ENCODE measurements at regions not wholly inside any gene's neighbourhood (a gene's known extent, or its start where the extent isn't known, plus 50 kb on each side); places are given as distances from the start of the nearest gene placed in this dataset.

DNA sequence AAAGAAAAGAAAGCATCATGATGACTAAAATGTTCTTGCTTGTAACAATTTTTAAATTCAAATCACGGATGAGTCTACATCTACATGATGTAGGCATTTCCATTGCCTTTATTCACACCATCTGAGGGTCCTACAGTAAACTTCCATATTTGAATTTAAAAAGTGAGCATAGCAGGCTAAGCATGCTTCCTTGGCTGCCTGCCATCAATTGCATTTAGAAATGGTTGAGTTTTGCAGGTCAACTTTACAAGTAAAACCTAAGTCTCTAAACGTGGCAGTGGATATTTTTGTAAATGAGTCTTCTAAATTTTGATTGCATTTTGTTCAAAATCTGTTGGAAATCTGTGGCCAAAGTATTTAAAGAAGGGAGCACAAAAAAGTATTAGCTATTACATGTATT is 136.5 kb upstream of the PTCH1 start:
- FAIRE-seq = no peak

DNA sequence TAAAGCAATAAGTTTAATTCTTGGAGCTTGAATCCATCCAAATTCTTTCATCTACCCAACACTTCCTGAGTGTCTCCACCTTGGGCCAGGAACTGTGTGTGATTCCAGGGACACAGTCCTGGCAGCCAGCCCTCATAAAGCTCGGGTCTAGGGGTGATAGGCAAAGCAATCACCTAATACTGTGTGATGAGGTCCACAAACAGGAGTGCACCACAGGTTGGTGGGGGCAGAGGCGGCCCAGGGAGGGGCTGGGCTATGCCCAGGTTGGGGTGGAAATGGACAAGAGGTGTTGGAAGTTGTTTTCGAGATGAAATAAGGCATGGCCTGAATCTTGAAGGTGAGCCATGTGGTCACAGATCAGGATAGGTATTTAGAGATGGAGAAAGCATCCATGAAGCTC is 133.9 kb upstream of the PTCH1 start:
- FAIRE-seq = no peak

DNA sequence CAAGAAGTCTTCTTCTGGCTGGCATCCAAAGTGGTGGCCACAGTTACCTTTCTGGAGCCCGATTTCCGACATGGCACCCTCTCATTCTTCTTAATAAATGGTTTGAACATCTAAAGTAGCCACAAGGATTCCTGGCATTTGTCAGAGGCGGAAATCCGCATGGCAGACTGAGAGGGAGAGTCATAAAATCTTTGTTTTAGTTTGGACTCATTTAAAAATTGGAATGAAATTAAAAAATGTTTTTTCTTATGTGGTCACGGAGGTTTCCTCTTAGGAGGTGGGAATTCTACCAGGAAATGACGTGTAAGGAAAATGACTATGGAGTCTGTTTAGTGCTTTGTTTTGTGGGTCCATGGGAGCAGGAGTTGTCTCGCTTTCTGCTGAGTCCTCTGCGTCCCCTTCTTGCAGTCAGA is 133.0 kb upstream of the PTCH1 start:
- FAIRE-seq = no peak

DNA sequence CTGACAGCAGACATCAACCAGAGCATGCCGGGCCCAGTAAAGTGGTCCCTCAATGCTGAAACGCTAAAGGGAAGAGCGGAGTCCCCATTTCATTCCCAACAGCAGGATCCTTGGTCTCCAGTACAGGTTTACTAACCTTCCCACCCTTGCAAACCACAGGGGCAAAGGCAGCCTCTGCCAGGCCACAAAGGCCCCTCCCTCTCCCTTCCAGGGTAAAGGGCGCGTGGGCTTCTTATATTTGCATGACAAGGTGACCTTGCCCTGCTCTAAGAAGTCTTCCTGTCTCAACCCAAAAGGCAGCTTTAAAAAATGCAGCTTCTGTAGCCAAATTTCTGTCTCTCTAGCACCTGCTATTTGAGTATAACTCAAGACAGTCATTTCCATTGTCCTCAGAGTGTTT is 131.5 kb upstream of the PTCH1 start:
- no peak for FAIRE-seq

DNA sequence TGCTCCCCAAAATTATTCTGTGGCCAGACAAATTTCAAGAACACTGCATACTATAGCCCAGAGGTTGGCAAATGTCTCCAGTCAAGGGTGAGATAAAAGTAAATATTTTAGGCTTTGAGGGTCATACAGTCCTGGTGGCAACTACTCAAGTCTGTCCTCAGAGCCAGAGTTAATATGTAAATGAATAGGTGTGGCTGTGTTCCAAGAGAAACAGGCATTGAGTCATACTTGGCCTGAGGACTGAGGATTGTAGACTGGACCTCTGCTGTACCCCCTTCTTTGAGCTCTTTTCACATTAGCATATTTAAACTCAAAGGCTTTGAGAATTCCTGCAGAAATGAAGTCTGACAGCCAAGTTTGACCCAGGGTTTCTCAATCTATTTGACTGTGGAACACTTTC is 129.2 kb upstream of the PTCH1 start:
- no peak for FAIRE-seq

DNA sequence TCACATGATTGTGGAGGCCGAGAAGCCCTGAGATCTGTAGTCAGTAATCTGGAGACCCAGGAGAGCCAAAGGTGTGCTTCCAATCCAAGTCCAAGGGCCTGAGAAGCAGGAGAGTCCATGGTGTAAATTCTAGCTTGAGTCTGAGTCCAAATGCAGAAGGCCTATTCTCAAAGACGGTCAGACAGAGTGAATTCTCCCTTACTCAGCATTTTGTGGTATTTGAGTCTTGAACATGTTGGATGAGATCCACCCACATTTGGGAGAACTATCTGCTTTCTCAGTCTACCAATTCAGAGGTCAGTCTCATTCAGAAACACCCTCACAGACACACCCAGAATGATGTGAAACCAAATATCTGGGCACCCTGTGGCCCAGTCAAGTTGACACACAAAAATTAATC is 128.8 kb upstream of the PTCH1 start:
- FAIRE-seq = no peak

DNA sequence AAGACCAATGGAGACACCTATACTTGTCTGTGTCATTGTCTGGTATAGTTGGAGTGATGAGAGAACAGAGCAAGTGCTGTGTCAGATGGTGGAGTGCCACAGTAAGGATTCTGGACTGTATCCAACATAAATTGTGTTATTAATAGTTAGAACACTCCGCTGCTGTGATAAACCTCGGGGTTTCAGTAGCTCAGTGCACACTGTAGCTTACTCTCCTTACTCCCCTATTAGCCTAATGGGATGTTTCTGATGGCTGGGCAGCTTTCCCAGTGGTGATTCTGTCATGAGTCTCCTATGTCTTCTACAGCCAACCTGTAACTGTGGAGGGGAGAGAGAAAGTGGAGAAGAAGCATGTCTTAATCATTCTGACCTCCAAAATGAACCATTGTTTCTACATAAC is 127.6 kb upstream of the PTCH1 start:
- FAIRE-seq = no peak

DNA sequence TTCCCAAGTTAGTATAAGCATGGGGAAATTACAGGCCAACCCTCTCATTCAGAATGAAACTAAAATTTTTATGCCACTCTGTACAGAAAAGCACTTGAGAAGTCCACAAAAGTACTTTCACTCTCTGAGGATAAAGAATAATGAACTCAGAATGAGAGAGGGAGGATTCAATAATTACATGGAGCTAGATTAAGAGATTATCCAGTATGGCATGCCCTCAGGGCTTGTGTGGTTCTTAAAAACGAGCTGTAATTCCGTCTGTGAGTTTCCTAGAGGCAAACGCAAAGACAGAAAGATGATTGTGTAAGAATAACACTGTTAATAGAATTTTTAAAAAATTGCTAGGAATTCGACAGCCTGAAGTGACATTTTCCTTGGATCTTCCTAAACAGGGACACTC is 126.8 kb upstream of the PTCH1 start:
- no peak for FAIRE-seq

DNA sequence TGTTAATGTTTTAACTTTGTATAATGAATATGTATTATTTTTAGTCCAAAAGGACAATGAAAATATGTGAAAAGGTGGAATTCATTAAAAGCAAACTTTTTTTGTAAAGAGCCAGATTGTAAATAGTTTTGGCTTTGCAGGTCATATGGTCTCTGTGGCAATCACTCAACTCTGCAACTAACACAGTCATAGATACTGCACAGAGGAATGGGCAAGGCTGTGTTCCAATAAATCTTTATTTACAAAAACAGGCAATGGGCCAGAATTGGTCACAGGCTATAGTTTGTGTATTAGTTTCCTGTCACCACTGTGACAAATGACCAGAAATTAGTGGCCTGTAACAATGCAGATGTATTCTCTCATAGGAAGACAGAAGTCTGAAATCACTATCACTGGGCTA is 125.4 kb upstream of the PTCH1 start:
- no peak for FAIRE-seq

DNA sequence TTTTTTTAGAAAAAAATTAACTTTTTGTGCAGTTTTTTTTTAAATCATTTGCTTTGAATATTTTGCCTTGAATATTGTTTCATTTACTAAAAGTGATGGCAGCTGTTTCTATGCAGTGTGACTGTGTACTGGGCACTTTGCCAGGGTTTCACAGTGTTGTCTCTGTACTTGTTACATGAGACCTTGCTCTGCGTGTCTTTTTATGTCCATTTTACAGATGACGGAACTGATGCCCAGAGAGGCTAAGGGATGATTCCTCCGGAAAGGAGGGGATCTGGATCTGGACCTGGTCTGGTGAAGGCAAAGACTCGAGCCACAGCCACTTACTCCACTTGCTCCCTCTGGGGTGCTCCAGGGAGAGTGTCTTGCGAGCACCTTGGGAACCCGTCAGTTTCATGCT is 124.8 kb upstream of the PTCH1 start:
- no peak for FAIRE-seq

DNA sequence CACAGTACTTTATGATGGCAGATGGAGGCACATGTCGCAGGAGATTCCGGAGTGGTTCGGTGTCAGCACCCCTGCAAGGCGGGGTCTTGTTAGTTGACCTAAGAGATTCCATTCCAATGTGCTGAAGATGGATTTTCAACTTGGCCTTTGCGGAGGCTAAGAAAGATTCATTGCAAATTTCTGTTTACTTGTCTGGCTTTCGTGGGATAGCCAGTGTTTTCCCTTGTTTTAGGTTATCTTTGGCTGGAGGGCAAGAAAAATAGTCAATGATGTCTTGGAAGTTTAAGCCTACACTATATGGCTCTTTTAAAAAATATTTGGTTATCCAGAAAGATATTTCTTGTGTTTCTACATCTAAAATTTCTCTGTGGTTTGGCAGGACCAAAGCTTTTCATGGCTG is 123.6 kb upstream of the PTCH1 start:
- no peak for FAIRE-seq

DNA sequence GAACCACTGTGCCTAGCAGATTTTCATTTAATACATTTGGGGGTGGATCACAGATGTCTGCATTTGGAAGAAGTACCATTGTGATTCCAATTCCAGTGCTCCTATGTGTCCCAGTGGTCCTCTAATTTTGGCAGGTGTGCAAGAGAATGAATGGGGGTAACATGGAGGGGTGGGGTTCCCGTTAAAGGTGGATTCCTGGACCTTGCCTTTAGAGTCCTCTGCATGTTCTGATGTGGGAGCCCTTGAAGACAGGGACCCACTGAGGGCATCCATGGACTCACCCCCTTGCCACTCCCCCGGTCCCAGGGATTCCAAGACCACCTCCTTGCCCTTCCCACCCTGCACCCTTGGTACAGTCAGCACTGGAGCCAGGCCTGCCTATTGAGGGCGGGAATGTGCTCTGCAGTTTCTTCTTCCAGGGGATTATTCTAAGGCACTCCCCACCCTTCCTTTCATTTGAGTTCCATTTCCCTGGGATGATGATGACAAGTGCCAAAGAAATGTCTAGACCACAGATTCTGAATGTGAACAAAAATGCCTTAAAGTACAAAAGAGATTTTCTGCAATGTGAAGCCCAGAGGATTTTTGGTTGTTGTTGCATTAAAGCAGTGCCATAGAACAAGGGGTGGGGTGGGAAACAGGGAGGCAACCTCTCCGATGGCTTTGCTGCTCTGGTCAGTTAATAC is 119.4 kb upstream of the PTCH1 start:
- no peak for FAIRE-seq

DNA sequence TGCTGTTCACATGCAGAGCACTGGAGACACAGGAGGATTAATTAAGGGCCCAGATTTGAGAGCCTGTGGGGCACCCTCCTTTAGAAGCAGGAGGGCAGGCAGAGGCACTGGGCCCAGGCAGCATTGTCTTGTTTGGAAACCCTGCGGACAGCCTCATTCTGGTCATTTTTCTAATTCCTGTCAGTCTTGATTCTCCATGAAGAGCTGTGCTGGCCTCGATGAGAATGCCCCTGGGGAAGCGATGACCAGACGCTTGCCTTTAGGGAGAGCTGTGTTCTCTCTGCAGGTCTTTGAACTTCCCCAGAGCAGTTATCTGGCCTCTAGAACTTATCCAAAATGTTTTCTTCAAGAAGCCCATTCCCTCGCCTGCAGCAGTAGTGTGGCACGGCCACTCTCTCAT is 117.8 kb upstream of the PTCH1 start:
- FAIRE-seq = no peak

DNA sequence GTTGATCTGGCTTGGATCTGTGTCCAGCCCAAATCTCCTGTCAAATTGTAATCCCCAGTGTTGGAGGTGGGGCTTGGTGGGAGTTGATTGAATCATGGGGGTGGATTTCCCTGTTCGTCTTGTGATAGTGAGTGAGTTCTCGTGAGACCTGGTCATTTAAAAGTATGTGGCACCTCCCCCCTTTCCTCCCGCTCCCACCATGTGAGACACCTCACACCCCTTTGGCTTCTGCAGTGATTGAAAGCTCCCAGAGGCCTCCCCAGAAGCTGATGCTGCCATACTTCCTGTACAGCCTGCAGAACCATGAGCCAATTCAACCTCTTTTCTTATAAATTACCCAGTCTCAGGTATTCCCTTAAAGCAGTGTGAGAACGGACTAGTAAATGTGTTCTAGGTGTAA is 117.3 kb upstream of the PTCH1 start:
- FAIRE-seq = no peak

DNA sequence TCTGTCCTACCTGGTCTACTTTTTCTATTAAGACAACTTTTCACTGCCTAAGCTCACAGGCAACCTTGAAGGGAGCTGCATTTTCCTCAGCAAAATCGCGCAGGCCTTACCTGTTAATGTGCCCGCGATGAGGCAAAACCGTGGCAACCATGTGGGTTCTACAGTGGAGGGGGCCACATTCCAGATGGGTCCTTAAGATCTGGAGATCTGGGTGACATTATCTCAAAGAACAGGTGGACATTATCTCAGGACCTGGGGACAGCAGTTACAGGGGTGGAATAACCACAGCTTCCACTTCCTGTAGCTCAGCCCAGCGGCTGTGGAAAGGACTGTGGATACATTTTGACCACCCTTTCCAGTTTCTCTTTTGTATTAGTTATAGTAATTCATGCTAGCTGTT is 112.8 kb upstream of the PTCH1 start:
- no peak for FAIRE-seq

DNA sequence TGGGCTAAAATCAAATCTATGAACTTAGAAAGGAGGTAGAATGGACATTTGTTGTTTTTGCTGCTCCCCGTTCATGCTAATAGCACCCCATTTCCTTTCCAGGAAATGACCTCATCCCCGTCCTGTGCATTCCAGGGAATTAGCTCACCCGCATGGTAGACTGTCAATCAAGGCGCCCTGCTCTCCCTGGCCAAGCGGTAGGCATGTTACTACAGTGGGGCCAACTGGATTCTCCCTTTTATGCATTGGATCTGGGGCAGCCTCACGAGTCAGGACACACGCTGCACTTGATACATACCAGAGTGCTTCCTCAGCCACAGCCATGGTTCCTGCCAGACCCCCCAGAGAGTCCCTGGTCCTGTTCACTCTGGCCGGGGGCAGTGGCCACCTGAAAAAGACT is 111.0 kb upstream of the PTCH1 start:
- FAIRE-seq = no peak

DNA sequence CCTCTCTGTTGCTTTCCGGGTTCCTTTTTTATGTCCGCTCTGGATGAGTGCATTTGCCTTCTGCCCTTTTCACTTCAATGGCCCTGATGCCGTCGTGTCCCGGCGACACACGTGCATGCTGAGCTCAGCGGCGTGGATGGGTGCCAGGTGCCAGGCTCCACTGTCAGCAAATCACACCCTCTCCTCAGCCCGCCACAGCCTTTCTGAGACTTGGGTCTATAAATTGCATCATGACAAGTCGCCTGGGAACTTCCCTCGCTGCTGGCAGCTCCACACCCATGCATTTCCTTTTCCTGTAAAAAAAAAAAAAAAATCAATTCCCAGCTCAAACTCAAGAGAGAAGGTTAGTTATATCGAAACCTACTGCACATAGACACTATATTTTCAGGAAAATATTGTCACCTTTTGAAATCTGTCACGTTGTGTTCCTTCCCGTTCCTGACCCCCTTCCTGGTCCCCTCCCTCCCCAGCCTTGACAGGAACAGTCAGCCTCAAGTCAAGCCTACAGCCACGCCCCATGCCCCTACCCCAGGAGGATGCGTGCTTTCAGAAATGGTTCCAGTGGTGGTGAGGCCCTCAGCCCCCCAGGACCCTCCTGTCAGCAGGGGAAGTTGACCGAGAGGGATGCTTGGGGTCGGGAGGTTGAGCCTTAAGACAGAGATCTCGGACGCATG is 110.3 kb upstream of the PTCH1 start:
- FAIRE-seq = no peak

DNA sequence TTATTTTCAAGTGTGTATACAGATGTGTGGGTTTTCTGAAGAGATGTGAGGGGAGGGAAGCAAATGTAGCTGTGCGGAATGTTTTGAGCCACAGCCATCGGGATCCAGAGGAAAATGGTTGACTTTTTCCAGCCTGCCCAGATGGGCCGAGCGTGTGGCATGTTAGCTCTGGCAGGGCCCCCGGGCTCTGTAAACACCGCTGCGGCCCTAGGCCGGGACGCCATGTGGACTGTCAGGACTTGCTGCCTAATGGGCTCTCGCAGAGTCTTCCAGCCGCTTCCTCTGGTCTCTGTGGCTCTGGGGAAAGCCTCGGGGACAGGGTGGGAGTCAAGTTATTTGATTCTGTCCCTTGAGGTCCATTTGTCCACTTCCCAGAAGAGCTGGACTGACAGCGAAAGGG is 109.6 kb upstream of the PTCH1 start:
- FAIRE-seq = no peak

DNA sequence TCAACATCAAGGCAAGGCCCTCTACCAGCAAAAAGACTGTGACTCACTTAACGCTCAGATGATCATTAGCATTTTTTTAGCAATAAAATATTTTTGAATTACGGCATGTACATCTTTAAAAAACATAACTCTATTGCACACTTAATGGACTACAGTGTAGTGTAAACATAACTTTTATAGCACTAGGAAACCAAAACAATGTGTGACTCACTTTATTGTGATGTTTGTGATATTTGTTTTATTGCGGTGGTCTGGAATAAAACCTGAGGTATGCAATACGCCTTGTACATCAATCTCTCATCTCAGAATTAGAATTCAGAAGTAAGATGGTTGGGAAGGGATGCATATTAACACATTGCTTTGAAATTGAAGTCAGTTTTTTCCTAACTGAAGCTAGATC is 106.9 kb upstream of the PTCH1 start:
- no peak for FAIRE-seq

DNA sequence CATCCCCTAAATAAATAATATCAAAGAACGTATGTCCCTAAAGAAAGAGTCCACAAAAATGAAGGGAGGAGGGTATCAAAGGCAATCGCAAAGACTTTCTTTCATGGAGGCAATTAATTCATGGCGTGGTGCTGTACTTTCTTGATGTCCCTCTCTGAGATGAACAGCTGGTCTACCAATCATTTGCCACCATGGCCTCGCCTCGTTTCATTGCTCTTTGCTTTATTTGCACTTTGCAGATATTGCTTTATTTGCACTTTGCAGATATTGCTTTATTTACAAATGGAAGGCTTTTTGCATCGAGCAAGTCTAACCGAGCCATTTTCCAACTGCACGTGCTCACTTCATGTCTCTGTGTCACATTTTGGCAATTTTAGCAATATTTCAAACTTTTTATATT is 104.0 kb upstream of the PTCH1 start:
- FAIRE-seq = no peak

DNA sequence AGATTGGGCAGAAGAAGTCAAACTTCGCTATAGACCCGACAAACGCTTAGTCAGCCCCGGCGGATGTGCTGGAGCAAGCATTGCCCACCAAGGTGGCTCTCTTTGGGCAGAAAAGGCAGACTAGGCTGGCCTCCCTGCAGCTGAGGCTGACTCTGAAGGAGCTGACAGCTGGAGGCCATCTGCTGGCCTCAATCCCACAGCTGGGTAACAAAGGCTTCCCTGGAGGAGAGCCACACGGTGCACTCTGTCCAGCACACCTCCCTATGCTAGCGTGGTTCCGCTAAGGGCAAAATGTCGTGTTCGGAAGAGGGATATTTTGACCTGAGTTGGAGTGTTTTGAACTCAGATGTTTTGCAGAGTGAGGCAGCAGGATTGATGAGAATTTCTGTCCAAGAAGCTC is 103.5 kb upstream of the PTCH1 start:
- FAIRE-seq = no peak

DNA sequence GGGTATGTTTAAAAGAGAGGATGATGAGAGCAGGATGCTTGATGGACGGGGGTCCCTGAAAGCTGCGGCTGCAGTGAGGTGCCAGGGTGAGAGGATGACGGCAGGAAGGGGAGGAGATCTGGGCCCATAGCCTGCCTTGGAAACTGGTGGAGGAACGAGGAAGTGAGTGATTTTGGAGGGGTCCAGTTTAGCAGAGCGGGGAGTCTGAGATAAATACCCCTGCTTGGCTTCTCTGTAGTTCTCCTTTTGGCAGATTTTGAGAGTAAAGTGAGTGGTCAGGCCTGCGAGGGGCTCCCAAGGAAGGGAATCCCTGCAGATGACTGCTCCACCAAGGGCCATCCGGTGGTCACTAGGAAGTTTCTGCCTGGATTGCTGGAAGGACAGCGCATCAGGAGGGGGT is 98.5 kb upstream of the PTCH1 start:
- no peak for FAIRE-seq

DNA sequence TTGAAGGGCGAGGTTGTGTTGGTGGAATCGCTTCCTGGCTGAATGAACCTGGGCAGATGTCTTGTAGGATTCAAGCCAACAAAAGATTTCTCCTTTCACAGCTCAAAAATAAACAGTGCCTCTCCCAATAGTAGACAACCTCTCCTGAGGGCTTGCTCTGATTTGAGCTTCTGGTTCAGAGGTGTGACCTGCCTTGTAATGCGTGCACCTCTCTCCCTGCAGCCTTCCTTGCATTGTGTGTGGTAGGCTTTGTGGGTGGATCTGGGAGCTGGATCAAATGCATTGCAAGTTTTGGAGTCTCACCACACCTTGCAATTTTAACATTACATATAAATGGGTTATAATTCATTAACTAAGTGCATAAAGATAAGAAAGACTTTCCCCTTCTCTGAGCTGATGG is 96.9 kb upstream of the PTCH1 start:
- FAIRE-seq = no peak

DNA sequence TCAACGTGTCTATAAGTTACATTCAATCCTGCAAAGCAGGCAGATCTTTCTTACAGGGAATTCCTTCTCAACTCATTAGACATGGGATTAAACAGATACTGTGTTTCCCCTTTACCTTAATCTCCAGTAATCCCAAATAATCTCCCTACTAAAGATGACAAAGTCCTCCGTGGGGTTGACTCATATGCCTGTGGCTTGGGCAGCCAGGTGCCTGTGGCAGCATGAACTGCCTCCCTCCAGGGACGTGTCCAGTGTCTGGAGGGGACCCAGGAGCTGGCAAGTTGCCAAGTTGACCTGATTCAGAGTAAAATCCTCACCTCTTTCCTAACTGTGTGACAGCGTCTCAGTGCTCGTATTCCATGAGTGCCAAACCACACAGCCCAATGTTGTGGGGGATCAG is 94.6 kb upstream of the PTCH1 start:
- FAIRE-seq = no peak
